ENCODE measurements at regions not wholly inside any gene's neighbourhood (a gene's known extent, or its start where the extent isn't known, plus 50 kb on each side); places are given as distances from the start of the nearest gene placed in this dataset.

GRCh38 chr16:73230651-73231050 is 182.7 kb upstream of the ZFHX3 start (continued):
- TF ChIP-seq NANOG (IDR thresholded peaks at IDR 0.05; ENCODE audit: insufficient read depth, low read depth, low read length, poor library complexity, severe bottlenecking) = no peak

Data from H1 (cell line).